ENCODE measurements at regions not wholly inside any gene's neighbourhood (a gene's known extent, or its start where the extent isn't known, plus 50 kb on each side); places are given as distances from the start of the nearest gene placed in this dataset.
"Not testable (repeated sequence)": the region's sequence is repeated elsewhere in the genome, so short reads cannot be mapped to it uniquely, and the experiment has no call there.

GRCh38 chr3:144023543-144023942 lies 51.9 kb downstream of the DIPK2A start:
- DNase-seq (ENCODE audit: extremely low read depth, low read depth); H3K4me3 ChIP-seq (replicated peaks; ENCODE audit: low read depth, low read length): not testable (repeated sequence)

- TF ChIP-seq CTCF (IDR thresholded peaks at IDR 0.05; ENCODE audit: low read depth, low read length, missing control alignments), result no peak
- H3K4me3 ChIP-seq (replicated peaks; ENCODE audit: low read depth, low read length), result no peak overlapping the region
- no peak for DNase-seq (ENCODE audit: extremely low read depth, low read depth)
Measured at GRCh38 chr3:144028798-144029411, 57.3 kb downstream of the DIPK2A start.

GRCh38 chr3:144029769-144030168 lies 58.1 kb downstream of the DIPK2A start:
- H3K4me3 ChIP-seq (replicated peaks; ENCODE audit: low read depth, low read length), result no peak overlapping the region
- no peak for DNase-seq (ENCODE audit: extremely low read depth, low read depth)
- no peak for TF ChIP-seq CTCF (IDR thresholded peaks at IDR 0.05; ENCODE audit: low read depth, low read length, missing control alignments)

GRCh38 chr3:144031938-144032337 lies 60.3 kb downstream of the DIPK2A start:
- DNase-seq (ENCODE audit: extremely low read depth, low read depth), result no peak
- H3K4me3 ChIP-seq (replicated peaks; ENCODE audit: low read depth, low read length), result no peak overlapping the region
- no peak for TF ChIP-seq CTCF (IDR thresholded peaks at IDR 0.05; ENCODE audit: low read depth, low read length, missing control alignments)

- no peak overlapping the region for H3K4me3 ChIP-seq (replicated peaks; ENCODE audit: low read depth, low read length)
- TF ChIP-seq CTCF (IDR thresholded peaks at IDR 0.05; ENCODE audit: low read depth, low read length, missing control alignments), result no peak
- no peak for DNase-seq (ENCODE audit: extremely low read depth, low read depth)
Measured at GRCh38 chr3:144032531-144033239, 61.1 kb downstream of the DIPK2A start.

- no peak for DNase-seq (ENCODE audit: extremely low read depth, low read depth)
- H3K4me3 ChIP-seq (replicated peaks; ENCODE audit: low read depth, low read length), result no peak overlapping the region
- no peak for TF ChIP-seq CTCF (IDR thresholded peaks at IDR 0.05; ENCODE audit: low read depth, low read length, missing control alignments)
Measured at GRCh38 chr3:144033240-144033589, 61.6 kb downstream of the DIPK2A start.

- H3K4me3 ChIP-seq (replicated peaks; ENCODE audit: low read depth, low read length), result no peak overlapping the region
- TF ChIP-seq CTCF (IDR thresholded peaks at IDR 0.05; ENCODE audit: low read depth, low read length, missing control alignments), result no peak
- no peak for DNase-seq (ENCODE audit: extremely low read depth, low read depth)
Measured at GRCh38 chr3:144033863-144034262, 62.2 kb downstream of the DIPK2A start.
